Gastroesophageal sphincter (tissue), 3 donors: ENCODE measurements at regions not wholly inside any gene's neighbourhood (a gene's known extent, or its start where the extent isn't known, plus 50 kb on each side); places are given as distances from the start of the nearest gene placed in this dataset.

ENCODE experiments used
- EP300 ChIP-seq: sonication (generic); formaldehyde crosslinking; IDR thresholded peaks from one replicate; pipeline ENCODE4 v1.6.1; 2017; ENCODE audit warnings: antibody characterized with exemption, mild to moderate bottlenecking
- POLR2A ChIP-seq, 2 donors: fragments of 450-650 bp; IDR thresholded peaks; one replicate each; pipeline ENCODE4 v1.6.1; 2017; ENCODE audit warnings: antibody characterized with exemption in 2 of 2, mild to moderate bottlenecking in 2 of 2, moderate library complexity in 1 of 2
- POLR2AphosphoS5 ChIP-seq: sonication (generic); formaldehyde crosslinking; IDR thresholded peaks from one replicate; pipeline ENCODE4 v1.6.1; 2017; ENCODE audit warnings: antibody characterized with exemption
- TF ChIP-seq, protein P1 (sequence below), 4 experiments: fragments of 200-600 bp in 2 of 4; fragments of 450-650 bp in 2 of 4; sonication (generic) in 1 of 4; IDR thresholded peaks; one replicate each; pipeline ENCODE4 v1.5.1; 2017 to 2019; ENCODE audit warnings: antibody characterized with exemption in 4 of 4, mild to moderate bottlenecking in 2 of 4, moderate library complexity in 2 of 4

DNA sequence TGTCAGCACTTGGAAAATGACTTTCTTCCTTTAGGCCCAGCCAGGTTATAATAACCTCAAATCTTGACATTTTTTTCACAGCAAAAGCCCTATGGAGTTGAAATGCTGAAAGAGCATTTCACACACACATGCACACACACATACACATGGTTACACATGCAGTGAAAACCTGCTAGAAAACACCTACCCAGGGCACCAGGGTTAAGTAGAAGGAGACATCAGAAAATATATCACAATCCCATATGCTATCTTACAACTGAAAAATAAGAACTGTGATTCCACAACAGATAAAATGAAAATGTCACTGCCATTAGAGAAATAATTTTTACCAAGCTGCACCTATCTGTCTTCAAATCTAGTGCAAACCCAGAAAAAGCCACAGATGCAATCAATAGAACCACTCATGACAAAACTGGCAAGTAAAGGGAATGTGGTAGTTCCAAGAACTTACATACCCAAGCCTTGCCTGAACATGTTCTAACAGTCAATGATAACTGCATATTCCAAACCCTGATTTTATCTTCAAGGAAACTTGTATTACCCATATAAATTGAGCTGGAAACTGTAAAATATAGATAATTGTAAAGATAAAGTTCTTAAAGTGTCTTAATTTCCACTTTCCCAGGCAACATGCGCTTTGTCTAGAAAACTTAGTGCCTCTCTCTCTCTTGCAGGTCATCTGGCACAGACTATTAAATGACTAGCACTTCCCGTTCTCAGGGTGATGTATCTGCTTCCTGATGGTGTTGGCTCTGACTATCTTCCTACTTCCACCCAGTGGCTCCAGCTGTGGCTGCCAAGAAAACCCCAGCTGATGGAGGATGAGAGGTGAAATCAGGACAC lies 250.2 kb upstream of the PTGER4 start:
- TF ChIP-seq, protein P1, sequence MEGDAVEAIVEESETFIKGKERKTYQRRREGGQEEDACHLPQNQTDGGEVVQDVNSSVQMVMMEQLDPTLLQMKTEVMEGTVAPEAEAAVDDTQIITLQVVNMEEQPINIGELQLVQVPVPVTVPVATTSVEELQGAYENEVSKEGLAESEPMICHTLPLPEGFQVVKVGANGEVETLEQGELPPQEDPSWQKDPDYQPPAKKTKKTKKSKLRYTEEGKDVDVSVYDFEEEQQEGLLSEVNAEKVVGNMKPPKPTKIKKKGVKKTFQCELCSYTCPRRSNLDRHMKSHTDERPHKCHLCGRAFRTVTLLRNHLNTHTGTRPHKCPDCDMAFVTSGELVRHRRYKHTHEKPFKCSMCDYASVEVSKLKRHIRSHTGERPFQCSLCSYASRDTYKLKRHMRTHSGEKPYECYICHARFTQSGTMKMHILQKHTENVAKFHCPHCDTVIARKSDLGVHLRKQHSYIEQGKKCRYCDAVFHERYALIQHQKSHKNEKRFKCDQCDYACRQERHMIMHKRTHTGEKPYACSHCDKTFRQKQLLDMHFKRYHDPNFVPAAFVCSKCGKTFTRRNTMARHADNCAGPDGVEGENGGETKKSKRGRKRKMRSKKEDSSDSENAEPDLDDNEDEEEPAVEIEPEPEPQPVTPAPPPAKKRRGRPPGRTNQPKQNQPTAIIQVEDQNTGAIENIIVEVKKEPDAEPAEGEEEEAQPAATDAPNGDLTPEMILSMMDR (IDR thresholded peaks at IDR 0.05), result no peak
- TF ChIP-seq POLR2A (IDR thresholded peaks at IDR 0.05), result no peak
- peak; percentile 19 for TF ChIP-seq POLR2AphosphoS5
- TF ChIP-seq EP300, result no peak
